Body of pancreas (tissue), 4 donors: ENCODE measurements at regions not wholly inside any gene's neighbourhood (a gene's known extent, or its start where the extent isn't known, plus 50 kb on each side); places are given as distances from the start of the nearest gene placed in this dataset.

Experiments used
- ATAC-seq: fragments of 150-250 bp; one replicate; pipeline ENCODE4 v1.9.1; 2016
- DNase-seq, 4 donors: peaks; one replicate each; pipeline ENCODE4 v3.0.0-alpha.2; 2019
- H3K27ac ChIP-seq, 4 donors: fragments of 200-600 bp; sonication (generic); 1 replicate in 3 of 4; 2 replicates in 1 of 4; pipeline versions ENCODE4 v1.5.1 to v1.6.1; 2016 to 2019; ENCODE audit warnings: mild to moderate bottlenecking in 1 of 4, mixed read lengths in 1 of 4, moderate library complexity in 1 of 4
- H3K27me3 ChIP-seq, 2 donors: fragments of 200-600 bp; sonication (generic); one replicate each; pipeline ENCODE4 v1.6.0; 2016; ENCODE audit warnings: mild to moderate bottlenecking in 1 of 2
- H3K36me3 ChIP-seq, 2 donors: fragments of 200-600 bp; sonication (generic); replicated peaks in 1 of 2; 2 replicates each; pipeline ENCODE4 v1.5.1; 2016; ENCODE audit warnings: low read depth in 2 of 2; ENCODE audit not compliant: insufficient read depth in 1 of 2
- H3K4me1 ChIP-seq: fragments of 200-600 bp; sonication (generic); one replicate; pipeline ENCODE4 v1.6.0; 2016
- H3K4me3 ChIP-seq, 2 donors: fragments of 200-600 bp; sonication (generic); 1 replicate in 1 of 2; 2 replicates in 1 of 2; pipeline ENCODE4 v1.5.1; 2016 to 2019
- H3K9me3 ChIP-seq, 3 donors: fragments of 200-600 bp; sonication (generic); 1 replicate in 2 of 3; 2 replicates in 1 of 3; pipeline ENCODE4 v1.5.1; 2016
- POLR2A ChIP-seq, 3 donors: fragments of 450-650 bp; IDR thresholded peaks; one replicate each; pipeline ENCODE4 v1.6.1; 2016; ENCODE audit warnings: antibody characterized with exemption in 3 of 3, mild to moderate bottlenecking in 2 of 3
- WGBS, 2 donors: methylation state at CpG; one replicate each; pipeline ENCODE4 v1.1.5; 2017; 5-methylcytosine and 5-hydroxymethylcytosine counted together
- intact Hi-C: fragments of 100-400 bp; cut with DNase I; formaldehyde crosslinking; loops from one replicate; pipeline ENCODE4 v1.15.1; 2023
- TF ChIP-seq, protein P1 (sequence below), 7 experiments: fragments of 450-650 bp in 4 of 7; fragments of 200-600 bp in 3 of 7; sonication (generic) in 3 of 7; IDR thresholded peaks; one replicate each; pipeline ENCODE4 v1.5.1; 2016 to 2019; ENCODE audit warnings: antibody characterized with exemption in 7 of 7

GRCh38 chr16:35141303-35141702 lies 1681.9 kb downstream of the TP53TG3F start:
- Histone ChIP-seq H3K4me3 (no peak overlapping the region), H3K9me3 (no peaks in the 10 kb centered on the region), H3K4me1 (no peaks in the 10 kb centered on the region), H3K36me3 (no peaks in the 10 kb centered on the region), H3K27ac (no peak overlapping the region), H3K27me3 (no peaks in the 10 kb centered on the region)
- TF ChIP-seq, protein P1, sequence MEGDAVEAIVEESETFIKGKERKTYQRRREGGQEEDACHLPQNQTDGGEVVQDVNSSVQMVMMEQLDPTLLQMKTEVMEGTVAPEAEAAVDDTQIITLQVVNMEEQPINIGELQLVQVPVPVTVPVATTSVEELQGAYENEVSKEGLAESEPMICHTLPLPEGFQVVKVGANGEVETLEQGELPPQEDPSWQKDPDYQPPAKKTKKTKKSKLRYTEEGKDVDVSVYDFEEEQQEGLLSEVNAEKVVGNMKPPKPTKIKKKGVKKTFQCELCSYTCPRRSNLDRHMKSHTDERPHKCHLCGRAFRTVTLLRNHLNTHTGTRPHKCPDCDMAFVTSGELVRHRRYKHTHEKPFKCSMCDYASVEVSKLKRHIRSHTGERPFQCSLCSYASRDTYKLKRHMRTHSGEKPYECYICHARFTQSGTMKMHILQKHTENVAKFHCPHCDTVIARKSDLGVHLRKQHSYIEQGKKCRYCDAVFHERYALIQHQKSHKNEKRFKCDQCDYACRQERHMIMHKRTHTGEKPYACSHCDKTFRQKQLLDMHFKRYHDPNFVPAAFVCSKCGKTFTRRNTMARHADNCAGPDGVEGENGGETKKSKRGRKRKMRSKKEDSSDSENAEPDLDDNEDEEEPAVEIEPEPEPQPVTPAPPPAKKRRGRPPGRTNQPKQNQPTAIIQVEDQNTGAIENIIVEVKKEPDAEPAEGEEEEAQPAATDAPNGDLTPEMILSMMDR (IDR thresholded peaks at IDR 0.05) = no peak
- no peak for TF ChIP-seq POLR2A (IDR thresholded peaks at IDR 0.05)
- intact Hi-C loops = no loop called here
- no peak for ATAC-seq
- WGBS, 2 donors = 58 to 63% methylated on average over 18 of the region's 18 CpGs
- no peak for DNase-seq

DNA sequence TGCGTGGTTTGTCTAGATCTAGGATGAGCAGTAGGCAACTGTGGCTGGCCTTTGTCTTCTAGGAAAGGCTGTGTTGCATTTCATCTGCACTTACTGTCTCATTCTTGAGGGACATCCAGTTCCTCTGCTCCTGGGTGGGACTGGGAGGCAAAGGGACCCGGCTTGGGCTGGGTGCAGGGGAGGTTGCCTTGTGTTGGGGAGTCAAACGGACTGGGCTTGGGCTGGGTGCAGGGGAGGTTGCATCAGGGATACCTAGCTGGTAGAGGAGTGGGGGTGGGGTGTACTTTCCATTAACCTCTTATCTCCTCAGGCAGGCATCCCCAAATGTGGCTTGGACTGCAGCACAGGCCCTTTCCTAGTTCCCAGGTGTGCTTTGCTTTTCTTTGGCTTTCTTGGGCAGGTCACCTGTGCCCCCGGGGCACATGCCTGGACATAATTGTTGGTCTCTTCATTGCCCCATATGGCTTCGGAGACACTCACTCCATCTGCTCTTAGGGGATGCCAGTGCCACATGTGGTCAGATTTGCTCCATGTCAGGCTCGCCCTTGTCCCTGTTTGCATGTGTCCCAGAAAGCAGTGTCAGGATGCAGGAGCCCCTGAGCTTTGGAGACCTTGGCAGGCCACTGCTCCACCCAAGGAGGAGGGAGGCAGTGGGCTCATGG lies 1682.9 kb downstream of the TP53TG3F start:
- intact Hi-C loops = no loop called here
- ATAC-seq (no peak), DNase-seq (no peak)
- Histone ChIP-seq H3K27ac (no peak overlapping the region), H3K4me1 (no peaks in the 10 kb centered on the region), H3K36me3 (no peaks in the 10 kb centered on the region), H3K4me3 (no peak overlapping the region), H3K27me3 (no peaks in the 10 kb centered on the region), H3K9me3 (no peaks in the 10 kb centered on the region)
- no peak for TF ChIP-seq POLR2A (IDR thresholded peaks at IDR 0.05)
- TF ChIP-seq, protein P1 (IDR thresholded peaks at IDR 0.05) = no peak
- WGBS, 2 donors = 29 to 31% methylated on average over 3 to 6 of the region's 6 CpGs

GRCh38 chr16:35142809-35143192 lies 1683.4 kb downstream of the TP53TG3F start:
- no peaks in the 10 kb centered on the region for H3K9me3 ChIP-seq
- no peak overlapping the region for H3K4me3 ChIP-seq
- intact Hi-C loops = no loop called here
- H3K27me3 ChIP-seq = no peaks in the 10 kb centered on the region
- no peaks in the 10 kb centered on the region for H3K4me1 ChIP-seq
- no peaks in the 10 kb centered on the region for H3K36me3 ChIP-seq
- ATAC-seq (no peak), DNase-seq (no peak)
- H3K27ac ChIP-seq = no peak overlapping the region
- TF ChIP-seq POLR2A (IDR thresholded peaks at IDR 0.05) = no peak
- TF ChIP-seq, protein P1 (IDR thresholded peaks at IDR 0.05) = no peak
- WGBS, 2 donors = 84 to 86% methylated on average over 7 to 10 of the region's 12 CpGs

- no peak overlapping the region for H3K27ac ChIP-seq
- no peaks in the 10 kb centered on the region for H3K27me3 ChIP-seq
- H3K36me3 ChIP-seq = no peaks in the 10 kb centered on the region
- ATAC-seq (no peak), DNase-seq (no peak)
- intact Hi-C loops = no loop called here
- WGBS, 2 donors = 55% methylated on average over 13 to 22 of the region's 22 CpGs
- no peak overlapping the region for H3K4me3 ChIP-seq
- TF ChIP-seq, protein P1 (IDR thresholded peaks at IDR 0.05) = no peak
- TF ChIP-seq POLR2A (IDR thresholded peaks at IDR 0.05) = no peak
- no peaks in the 10 kb centered on the region for H3K4me1 ChIP-seq
- H3K9me3 ChIP-seq = no peaks in the 10 kb centered on the region
Measured at GRCh38 chr16:35144212-35144932, 1685.0 kb downstream of the TP53TG3F start.
